HG03558 (cell line): ENCODE measurements at regions not wholly inside any gene's neighbourhood (a gene's known extent, or its start where the extent isn't known, plus 50 kb on each side); places are given as distances from the start of the nearest gene placed in this dataset.
"Not testable (repeated sequence)": the region's sequence is repeated elsewhere in the genome, so short reads cannot be mapped to it uniquely, and the experiment has no call there.

ENCODE experiments used
- ATAC-seq: cut with Tn5 transposase; IDR thresholded peaks from one replicate; pipeline ENCODE4 v1.9.1; 2021; ENCODE audit warnings: moderate number of reproducible peaks; ENCODE audit not compliant: unreplicated experiment; ENCODE audit errors: extremely low read depth

GRCh38 chr13:65748227-65748626 lies 1481.9 kb downstream of the PCDH9 start:
- no peak for ATAC-seq

DNA sequence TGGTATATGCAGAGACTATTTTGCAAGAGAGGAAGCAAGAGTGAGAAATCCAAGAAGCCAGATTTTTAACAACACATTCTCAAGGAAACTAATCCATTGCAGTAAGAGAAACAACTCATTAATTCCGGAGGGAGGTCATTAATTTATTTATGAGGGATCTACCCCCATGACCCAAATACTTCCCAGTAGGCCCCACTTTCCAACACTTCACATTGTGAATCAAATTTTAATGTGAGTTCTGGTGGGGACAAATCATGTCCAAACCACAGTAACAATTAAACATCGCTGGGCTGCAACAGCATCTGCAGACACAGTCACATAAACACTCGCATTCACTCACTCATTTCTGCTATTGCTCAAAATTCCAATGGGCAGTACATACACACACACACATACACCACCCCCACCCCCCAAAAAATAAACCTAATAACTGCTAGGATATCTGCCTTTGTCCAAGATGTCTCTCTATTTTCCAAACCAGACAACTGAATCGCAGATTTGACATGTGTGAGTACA lies 1483.7 kb downstream of the PCDH9 start:
- no peak for ATAC-seq

GRCh38 chr13:65744836-65745235 lies 1485.3 kb downstream of the PCDH9 start:
- no peak for ATAC-seq

DNA sequence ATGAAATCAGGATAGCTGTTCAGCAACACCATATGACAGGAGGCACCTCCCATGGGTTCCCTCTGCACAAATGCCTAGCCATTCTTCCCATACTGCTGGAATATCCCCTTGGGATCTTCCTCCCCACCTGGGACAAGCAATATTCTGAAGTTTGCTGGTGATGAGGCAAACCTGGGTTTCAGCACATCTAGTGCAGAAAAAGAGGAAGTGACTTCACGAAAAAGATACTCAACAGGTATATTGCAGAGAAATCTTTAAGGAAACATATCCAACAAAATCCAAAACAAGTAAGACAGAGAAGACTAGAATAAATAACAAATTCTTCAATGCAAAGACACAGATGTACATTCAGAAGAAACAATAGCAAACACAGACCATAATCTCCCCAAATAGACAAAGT lies 1497.0 kb downstream of the PCDH9 start:
- ATAC-seq: no peak

- ATAC-seq: no peak
Observed at GRCh38 chr13:65727070-65727469, 1503.1 kb downstream of the PCDH9 start.

DNA sequence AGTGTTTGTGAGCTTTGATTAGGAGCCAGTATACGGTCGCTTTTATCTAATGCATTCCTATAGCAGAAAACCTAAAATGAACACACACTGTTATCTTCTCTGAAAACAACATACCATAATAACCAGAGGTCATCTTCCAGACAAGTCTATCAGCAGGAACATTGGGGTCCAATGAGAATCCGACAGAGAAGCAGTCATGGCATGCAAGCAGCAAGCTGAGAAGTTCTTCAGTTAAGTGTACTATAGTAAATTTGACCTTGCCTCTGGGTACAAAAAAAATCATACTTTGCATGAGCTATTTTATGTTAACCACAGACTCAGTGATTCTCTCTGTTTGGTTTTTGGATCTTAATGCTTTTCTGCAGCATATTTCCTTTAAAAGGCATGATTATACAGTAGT lies 1505.1 kb downstream of the PCDH9 start:
- ATAC-seq: no peak

- ATAC-seq: no peak
Observed at GRCh38 chr13:65724226-65724625, 1505.9 kb downstream of the PCDH9 start.

- no peak for ATAC-seq
Observed at GRCh38 chr13:65722506-65722905, 1507.6 kb downstream of the PCDH9 start.

GRCh38 chr13:65719831-65720230 lies 1510.3 kb downstream of the PCDH9 start:
- no peak for ATAC-seq

DNA sequence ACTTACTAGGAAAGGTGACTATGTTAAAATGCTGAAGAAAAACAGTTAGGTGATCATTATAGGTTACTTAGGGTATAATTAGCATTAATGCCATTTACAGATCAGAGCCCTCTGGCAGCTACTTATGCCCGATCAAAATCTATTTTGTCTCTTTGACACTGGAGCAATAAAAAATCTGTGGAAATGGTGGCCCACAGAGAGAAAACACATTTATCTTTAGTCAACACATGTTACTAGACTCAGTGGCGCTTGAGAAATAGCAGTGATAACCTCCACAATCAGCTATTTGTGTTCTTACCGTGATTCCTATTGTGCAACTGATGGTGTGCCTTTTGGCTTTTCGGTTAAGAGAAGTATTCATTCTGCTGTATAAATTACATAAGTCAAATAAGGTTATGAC lies 1519.6 kb downstream of the PCDH9 start:
- ATAC-seq: no peak

GRCh38 chr13:65697843-65698242 lies 1532.3 kb downstream of the PCDH9 start:
- no peak for ATAC-seq

GRCh38 chr13:65679240-65679639 lies 1550.9 kb downstream of the PCDH9 start:
- no peak for ATAC-seq

GRCh38 chr13:65677906-65678305 lies 1552.2 kb downstream of the PCDH9 start:
- no peak for ATAC-seq

GRCh38 chr13:65675383-65675782 lies 1554.8 kb downstream of the PCDH9 start:
- not testable (repeated sequence) for ATAC-seq

DNA sequence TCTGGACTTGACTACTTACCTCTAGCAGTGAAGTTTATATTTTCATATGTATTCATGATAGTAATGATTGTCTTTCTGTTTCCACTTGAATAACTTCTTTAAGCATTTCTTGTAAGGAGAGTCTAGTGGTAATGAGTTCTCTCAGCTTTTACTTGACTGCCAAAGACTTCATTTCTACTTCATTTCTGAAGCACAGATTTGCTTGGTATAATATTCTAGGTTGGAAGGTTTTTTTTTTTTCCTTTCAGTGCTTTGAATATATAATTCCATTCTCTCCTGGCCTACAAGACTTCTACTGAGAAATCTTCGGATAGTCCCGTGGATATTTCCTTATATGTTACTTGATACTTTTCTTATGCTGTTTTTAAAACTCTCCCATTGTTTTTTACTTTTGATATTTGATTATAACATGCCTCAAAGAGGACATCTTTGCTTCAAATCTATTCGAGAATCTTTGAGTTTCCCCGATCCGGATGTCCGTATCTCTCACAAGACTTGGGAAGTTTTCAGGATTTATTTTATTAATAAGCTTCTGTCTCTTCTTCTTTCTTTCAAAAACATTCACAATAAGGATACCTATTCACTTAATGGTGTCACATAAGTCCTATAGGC lies 1560.0 kb downstream of the PCDH9 start:
- ATAC-seq: no peak

DNA sequence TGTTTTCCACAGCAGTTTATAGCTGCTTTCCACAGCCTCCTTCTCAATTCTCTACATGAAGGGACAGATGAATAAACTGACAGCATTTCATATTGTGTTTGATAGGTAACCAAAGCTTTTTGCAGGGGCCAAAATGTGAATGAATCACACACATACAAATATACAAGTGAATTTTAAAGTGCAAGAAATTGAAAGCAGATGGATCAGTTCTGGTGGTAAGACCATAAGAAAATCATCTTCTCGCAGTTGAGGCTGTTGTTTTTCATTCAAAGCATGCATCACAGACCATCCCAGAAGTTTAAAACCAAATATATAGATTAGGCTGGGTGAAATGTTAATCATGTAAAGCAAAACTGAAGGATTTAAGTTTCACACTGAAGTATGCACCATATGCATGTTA lies 1569.4 kb downstream of the PCDH9 start:
- no peak for ATAC-seq

- no peak for ATAC-seq
Observed at GRCh38 chr13:65656740-65657329, 1573.3 kb downstream of the PCDH9 start.

- ATAC-seq: no peak
Observed at GRCh38 chr13:65653613-65654012, 1576.5 kb downstream of the PCDH9 start.

DNA sequence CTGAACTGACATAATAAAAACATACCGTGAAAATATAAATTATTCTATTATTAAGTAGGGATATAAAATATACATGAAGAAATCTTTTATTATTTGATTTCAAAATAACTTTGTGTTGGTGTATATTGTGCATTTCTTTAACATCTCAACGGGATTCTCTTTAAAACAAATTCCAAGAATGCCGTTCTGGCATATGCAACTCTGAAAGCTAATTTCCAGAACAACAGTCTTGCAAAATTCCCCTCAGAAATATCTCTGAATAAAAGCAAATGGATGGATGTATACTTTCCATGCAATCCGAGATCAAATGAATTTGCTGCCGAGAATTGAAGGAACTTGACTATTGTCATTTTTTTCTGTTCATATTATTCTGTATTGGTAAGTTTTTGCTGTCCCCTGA lies 1579.8 kb downstream of the PCDH9 start:
- no peak for ATAC-seq

- ATAC-seq: no peak
Observed at GRCh38 chr13:65642996-65643395, 1587.1 kb downstream of the PCDH9 start.

GRCh38 chr13:65642301-65642700 lies 1587.8 kb downstream of the PCDH9 start:
- no peak for ATAC-seq

GRCh38 chr13:65638572-65639168 lies 1591.5 kb downstream of the PCDH9 start:
- ATAC-seq: peak; percentile 73
